Karpas-422 (cell line): ENCODE measurements at regions not wholly inside any gene's neighbourhood (a gene's known extent, or its start where the extent isn't known, plus 50 kb on each side); places are given as distances from the start of the nearest gene placed in this dataset. TPM values are rescaled to one million over a fixed set of nuclear protein-coding genes. Genes with fewer than 3 reads are reported as not detected.

Experiments
- DNase-seq: peaks from one replicate; pipeline ENCODE4 v3.0.0-alpha.2; 2015
- H2AFZ ChIP-seq: fragments of 200-600 bp; sonication (generic); 2 replicates; pipeline ENCODE4 v1.6.1; 2014; ENCODE audit warnings: antibody characterized with exemption, low read length, mixed read lengths
- H3K27ac ChIP-seq: fragments of 200-600 bp; sonication (generic); 2 replicates; pipeline ENCODE4 v1.5.1; 2014; ENCODE audit warnings: mild to moderate bottlenecking, low read length, moderate library complexity
- H3K27me3 ChIP-seq: fragments of 200-600 bp; sonication (generic); 2 replicates; pipeline ENCODE4 v1.6.1; 2014; ENCODE audit warnings: low read length, mixed read lengths
- H3K36me3 ChIP-seq: fragments of 200-600 bp; sonication (generic); 2 replicates; pipeline ENCODE4 v1.6.1; 2014; ENCODE audit warnings: low read length, mixed read lengths; ENCODE audit not compliant: insufficient read depth
- H3K4me1 ChIP-seq: fragments of 200-600 bp; sonication (generic); 2 replicates; pipeline ENCODE4 v1.6.1; 2014; ENCODE audit warnings: mild to moderate bottlenecking, low read length, mixed read lengths
- H3K4me2 ChIP-seq: fragments of 200-600 bp; sonication (generic); 2 replicates; pipeline ENCODE4 v1.6.1; 2014; ENCODE audit warnings: low read length, low read depth, mild to moderate bottlenecking; ENCODE audit not compliant: poor library complexity, severe bottlenecking
- H3K4me3 ChIP-seq: fragments of 200-600 bp; sonication (generic); 2 replicates; pipeline ENCODE4 v1.5.1; 2014; ENCODE audit warnings: mild to moderate bottlenecking, antibody characterized with exemption, low read length, mixed read lengths
- H3K79me2 ChIP-seq: fragments of 200-600 bp; sonication (generic); 2 replicates; pipeline ENCODE4 v1.6.1; 2014; ENCODE audit warnings: mild to moderate bottlenecking, low read length, mixed read lengths
- H3K9ac ChIP-seq: fragments of 200-600 bp; sonication (generic); 2 replicates; pipeline ENCODE4 v1.6.0; 2014; ENCODE audit warnings: low read length
- H3K9me2 ChIP-seq: fragments of 200-600 bp; sonication (generic), shearing (Covaris generic); replicated peaks from 2 replicates; pipeline ENCODE4 v1.6.0; 2014; ENCODE audit warnings: mild to moderate bottlenecking, low read length, moderate library complexity; ENCODE audit not compliant: insufficient read depth
- H3K9me3 ChIP-seq: fragments of 300-700, 200-600 bp; sonication (generic); 2 replicates; pipeline ENCODE4 v1.6.1; 2014; ENCODE audit warnings: low read length, mixed read lengths
- H4K20me1 ChIP-seq: fragments of 200-600 bp; sonication (generic); 2 replicates; pipeline ENCODE4 v1.6.1; 2014; ENCODE audit warnings: mild to moderate bottlenecking, antibody characterized with exemption, low read length, low read depth; ENCODE audit not compliant: insufficient read depth
- small RNA-seq: library from RNA; depleted of rRNA; stranded (forward); fragments of <200 nt; gene quantifications from one replicate; pipeline ENCODE3, GENCODE V24; 2014

- Histone ChIP-seq H3K4me1 (no peaks in the 10 kb centered on the region), H3K9me3 (no peaks in the 10 kb centered on the region), H3K9me2 (no peaks in the 10 kb centered on the region), H3K36me3 (no peaks in the 10 kb centered on the region), H3K4me3 (no peak overlapping the region), H3K27me3 (no peaks in the 10 kb centered on the region), H3K4me2 (no peak overlapping the region), H4K20me1 (no peaks in the 10 kb centered on the region), H3K9ac (no peak overlapping the region), H3K79me2 (no peaks in the 10 kb centered on the region), H2AFZ (no peak overlapping the region), H3K27ac (no peak overlapping the region)
- no peak for DNase-seq
These were observed 61.7 kb upstream of the SLC25A33 start for GRCh38 chr1:9477535-9477934.

GRCh38 chr1:9478021-9478420, 61.2 kb upstream of the SLC25A33 start:
- no peaks in the 10 kb centered on the region for H3K79me2 ChIP-seq
- H3K27me3 ChIP-seq = no peaks in the 10 kb centered on the region
- H3K4me2 ChIP-seq = no peak overlapping the region
- H4K20me1 ChIP-seq = no peaks in the 10 kb centered on the region
- no peaks in the 10 kb centered on the region for H3K4me1 ChIP-seq
- H3K9ac ChIP-seq = no peak overlapping the region
- H3K27ac ChIP-seq = no peak overlapping the region
- H3K4me3 ChIP-seq = no peak overlapping the region
- H3K9me2 ChIP-seq = no peaks in the 10 kb centered on the region
- H3K9me3 ChIP-seq = no peaks in the 10 kb centered on the region
- no peaks in the 10 kb centered on the region for H3K36me3 ChIP-seq
- no peak overlapping the region for H2AFZ ChIP-seq
- DNase-seq = no peak

GRCh38 chr1:9481048-9481447, 58.2 kb upstream of the SLC25A33 start:
- H3K4me3 ChIP-seq = no peak overlapping the region
- no peak overlapping the region for H2AFZ ChIP-seq
- no peaks in the 10 kb centered on the region for H3K9me3 ChIP-seq
- H4K20me1 ChIP-seq = no peaks in the 10 kb centered on the region
- no peak for DNase-seq
- no peak overlapping the region for H3K27ac ChIP-seq
- no peaks in the 10 kb centered on the region for H3K79me2 ChIP-seq
- H3K4me2 ChIP-seq = no peak overlapping the region
- no peaks in the 10 kb centered on the region for H3K27me3 ChIP-seq
- H3K36me3 ChIP-seq = no peaks in the 10 kb centered on the region
- H3K9me2 ChIP-seq = no peaks in the 10 kb centered on the region
- H3K4me1 ChIP-seq = no peaks in the 10 kb centered on the region
- no peak overlapping the region for H3K9ac ChIP-seq

- Histone ChIP-seq H4K20me1 (no peaks in the 10 kb centered on the region), H3K9me3 (no peaks in the 10 kb centered on the region), H3K27me3 (no peaks in the 10 kb centered on the region), H2AFZ (no peak overlapping the region), H3K79me2 (no peaks in the 10 kb centered on the region), H3K4me3 (no peak overlapping the region), H3K9me2 (no peaks in the 10 kb centered on the region), H3K36me3 (no peaks in the 10 kb centered on the region), H3K4me1 (no peaks in the 10 kb centered on the region), H3K4me2 (no peak overlapping the region), H3K9ac (no peak overlapping the region), H3K27ac (no peak overlapping the region)
- DNase-seq = no peak
These were observed 56.9 kb upstream of the SLC25A33 start for GRCh38 chr1:9482403-9482802.

- H2AFZ ChIP-seq = no peak overlapping the region
- H3K9ac ChIP-seq = no peak overlapping the region
- no peak overlapping the region for H3K27ac ChIP-seq
- no peaks in the 10 kb centered on the region for H4K20me1 ChIP-seq
- no peaks in the 10 kb centered on the region for H3K27me3 ChIP-seq
- no peaks in the 10 kb centered on the region for H3K36me3 ChIP-seq
- no peaks in the 10 kb centered on the region for H3K79me2 ChIP-seq
- no peak overlapping the region for H3K4me2 ChIP-seq
- DNase-seq = no peak
- no peaks in the 10 kb centered on the region for H3K9me3 ChIP-seq
- no peak overlapping the region for H3K4me3 ChIP-seq
- no peaks in the 10 kb centered on the region for H3K9me2 ChIP-seq
- no peaks in the 10 kb centered on the region for H3K4me1 ChIP-seq
These were observed 56.3 kb upstream of the SLC25A33 start for GRCh38 chr1:9482816-9483572.

GRCh38 chr1:9486466-9487140, 52.7 kb upstream of the SLC25A33 start:
- no peak overlapping the region for H3K4me2 ChIP-seq
- H3K9me2 ChIP-seq = no peaks in the 10 kb centered on the region
- H3K4me3 ChIP-seq = no peak overlapping the region
- DNase-seq = no peak
- no peaks in the 10 kb centered on the region for H3K79me2 ChIP-seq
- H3K4me1 ChIP-seq = no peaks in the 10 kb centered on the region
- no peak overlapping the region for H3K27ac ChIP-seq
- no peak overlapping the region for H3K9ac ChIP-seq
- H4K20me1 ChIP-seq = no peaks in the 10 kb centered on the region
- H3K36me3 ChIP-seq = no peaks in the 10 kb centered on the region
- no peaks in the 10 kb centered on the region for H3K9me3 ChIP-seq
- no peaks in the 10 kb centered on the region for H3K27me3 ChIP-seq
- H2AFZ ChIP-seq = no peak overlapping the region

Small RNA genes lying in the stretch of these regions (small RNA-seq; reads per million reads assigned to genes)
- gene RNA5SP40 = not detected
